Fibroblast of the conjunctiva (primary cell): ENCODE measurements at regions not wholly inside any gene's neighbourhood (a gene's known extent, or its start where the extent isn't known, plus 50 kb on each side); places are given as distances from the start of the nearest gene placed in this dataset.
A peak's percentile ranks its signal among the peaks of the same experiment; 100 is the strongest.

ENCODE experiments used
- DNase-seq: peaks from one replicate; pipeline ENCODE4 v3.0.0-alpha.2; 2010; ENCODE audit warnings: low read depth

DNA sequence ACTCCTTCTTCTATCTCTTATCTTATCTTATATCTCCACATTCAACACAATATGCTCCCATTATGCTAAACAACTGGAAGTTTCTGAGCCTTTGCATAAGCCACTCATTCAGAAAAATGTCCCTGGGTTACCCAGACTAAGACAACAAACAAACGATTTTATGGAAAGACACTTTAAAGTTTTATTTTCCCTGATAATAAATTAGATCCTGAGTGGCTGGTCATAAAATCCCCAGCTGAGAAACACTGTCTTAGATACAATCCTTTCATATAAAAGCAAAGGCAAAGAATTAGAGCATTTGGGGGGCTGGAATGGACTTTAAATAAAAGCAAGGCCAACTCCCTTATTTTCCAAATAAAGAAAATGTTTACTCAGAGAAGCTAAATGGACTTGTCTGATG is 322.3 kb downstream of the GBE1 start:
- no peak for DNase-seq

DNA sequence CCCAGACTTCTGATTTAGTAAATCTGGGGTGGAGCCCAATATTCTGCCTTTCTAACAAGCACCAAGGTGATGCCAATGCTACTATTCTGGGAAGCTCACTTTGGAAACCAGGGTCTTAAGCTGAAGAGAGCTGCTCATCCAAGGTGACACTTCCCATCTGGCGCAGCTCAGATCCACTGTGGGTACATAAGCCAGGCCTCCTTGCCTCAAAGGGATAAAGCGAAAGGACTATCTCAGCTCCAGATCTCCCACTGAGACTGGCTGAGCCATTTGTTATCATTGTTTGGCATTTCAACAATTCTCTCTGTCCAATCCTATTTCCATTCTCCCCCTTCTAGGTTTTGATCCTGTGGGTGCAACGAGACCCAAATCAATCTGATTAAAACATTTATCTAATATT is 323.8 kb downstream of the GBE1 start:
- no peak for DNase-seq

DNA sequence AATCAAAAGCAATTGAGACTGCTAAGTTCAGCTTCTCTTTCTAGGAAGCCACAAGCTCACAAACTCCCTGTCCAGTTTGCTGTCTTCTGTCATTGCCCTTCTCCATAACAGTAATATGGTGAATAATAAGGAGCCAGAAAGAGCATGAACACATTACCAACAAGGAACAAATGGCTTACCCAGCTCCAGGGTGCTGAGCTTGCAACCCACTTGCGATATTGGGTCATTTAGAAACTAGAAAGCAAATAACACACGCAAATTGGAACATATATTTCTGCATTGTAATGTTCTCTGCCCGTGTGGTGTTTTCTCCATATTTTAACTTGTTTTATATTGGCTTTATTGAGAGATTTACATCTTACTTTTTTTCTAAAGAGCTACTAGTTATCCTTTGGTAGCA is 325.3 kb downstream of the GBE1 start:
- no peak for DNase-seq

DNA sequence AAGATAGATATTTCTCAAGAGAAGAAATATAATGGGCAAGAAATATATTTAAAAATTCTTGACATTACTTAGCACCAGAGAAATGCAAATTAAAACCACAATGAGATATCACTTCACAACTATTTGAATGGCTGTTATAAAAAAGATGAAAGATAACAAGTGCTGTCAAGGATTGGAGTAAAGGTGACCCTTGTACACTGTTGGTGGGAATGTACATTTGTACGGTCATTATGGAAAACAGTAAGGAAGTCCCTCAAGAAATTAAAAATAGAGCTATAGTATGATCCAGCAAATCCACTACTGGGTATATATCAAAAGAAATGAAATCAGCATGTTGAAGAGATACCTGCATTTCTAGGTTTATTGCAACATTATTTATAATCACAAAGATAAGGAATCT is 326.4 kb downstream of the GBE1 start:
- DNase-seq, result no peak

DNA sequence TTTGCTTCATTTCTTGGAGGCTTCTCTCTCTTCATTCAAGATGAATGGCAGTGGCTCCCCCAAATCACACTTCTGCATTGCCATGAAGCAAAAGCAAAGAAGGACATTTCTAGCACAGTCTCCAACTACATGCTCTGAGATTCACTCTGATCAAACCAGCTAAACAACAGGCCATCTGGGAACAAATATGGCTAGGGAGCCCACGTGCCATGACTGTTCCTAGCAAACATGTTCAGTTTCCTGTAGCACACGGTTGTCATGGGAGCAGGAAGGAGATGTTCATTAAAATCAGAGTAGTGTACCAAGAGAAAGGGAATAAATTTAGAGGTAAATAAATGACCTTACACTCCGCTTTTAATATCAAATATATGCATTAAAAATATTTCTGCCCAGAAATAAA is 327.3 kb downstream of the GBE1 start:
- no peak for DNase-seq

DNA sequence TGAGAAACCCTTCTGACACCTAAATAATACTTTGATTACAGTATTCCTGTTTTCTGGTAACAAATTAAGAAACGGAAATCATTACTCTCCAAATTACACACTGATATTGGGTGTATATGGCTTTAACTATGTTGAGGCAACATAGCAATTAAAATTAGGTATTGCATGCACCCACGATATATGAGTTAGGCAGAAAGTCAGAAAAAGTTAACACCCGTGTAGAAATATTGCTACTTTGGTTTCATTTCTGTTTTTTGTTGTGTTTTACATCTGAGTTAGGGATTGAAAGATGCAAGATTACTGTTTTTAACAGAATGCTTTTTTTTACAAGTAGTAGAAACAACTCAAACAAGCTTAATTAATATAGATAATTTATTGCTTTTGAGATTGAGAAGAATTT is 327.8 kb downstream of the GBE1 start:
- no peak for DNase-seq

DNA sequence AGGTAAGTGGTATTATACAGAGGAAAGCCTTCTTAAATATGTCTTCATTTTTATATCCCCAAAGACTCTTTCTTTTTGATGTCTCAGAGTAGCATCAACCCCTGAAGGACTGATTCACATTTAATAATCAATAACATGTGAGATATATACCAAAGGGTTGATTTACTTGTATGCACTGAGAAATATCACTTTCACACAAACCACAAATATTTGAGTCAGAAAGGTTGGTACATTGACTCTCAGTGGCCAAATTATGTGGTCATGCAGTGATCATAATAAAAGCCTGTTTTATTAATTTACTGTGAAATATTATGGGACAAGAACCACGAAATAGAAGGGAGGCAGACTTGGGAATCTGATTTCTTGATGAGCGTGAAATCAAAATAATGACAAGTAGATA is 329.0 kb downstream of the GBE1 start:
- DNase-seq, result no peak

DNA sequence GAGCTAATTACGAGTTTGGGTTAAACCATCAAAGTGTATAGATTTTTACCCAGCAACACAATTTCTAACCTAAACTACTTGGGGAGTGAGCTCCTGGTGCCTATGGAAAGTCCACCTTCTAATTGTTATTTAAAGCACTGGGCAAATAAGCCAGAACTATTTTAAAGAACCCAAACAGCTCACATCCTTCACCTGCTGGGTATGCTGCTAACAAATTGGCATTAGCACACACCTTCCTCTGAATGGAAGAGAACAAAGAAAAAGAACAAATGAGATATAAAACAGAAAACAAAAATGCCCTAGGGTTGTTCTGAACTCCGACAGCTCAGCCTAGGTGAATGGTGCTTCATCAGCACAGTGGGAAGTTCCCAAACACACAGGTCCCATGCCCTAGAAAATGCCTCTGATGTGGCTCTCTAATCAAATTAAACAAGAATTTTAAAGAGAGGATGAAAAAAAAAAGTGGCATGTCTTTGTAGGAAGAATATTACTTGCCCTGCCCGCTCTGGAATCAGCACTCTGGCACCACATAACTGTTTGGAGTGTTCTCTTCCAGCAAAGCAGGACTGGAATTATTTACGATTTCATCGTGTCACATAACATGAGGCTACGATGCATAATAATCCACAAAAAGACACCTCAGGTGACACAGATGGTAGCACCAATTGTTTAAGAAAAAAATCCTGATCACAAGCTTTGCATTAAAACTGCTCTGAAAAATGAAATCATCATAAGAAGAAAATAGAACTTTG is 334.4 kb downstream of the GBE1 start:
- no peak for DNase-seq

DNA sequence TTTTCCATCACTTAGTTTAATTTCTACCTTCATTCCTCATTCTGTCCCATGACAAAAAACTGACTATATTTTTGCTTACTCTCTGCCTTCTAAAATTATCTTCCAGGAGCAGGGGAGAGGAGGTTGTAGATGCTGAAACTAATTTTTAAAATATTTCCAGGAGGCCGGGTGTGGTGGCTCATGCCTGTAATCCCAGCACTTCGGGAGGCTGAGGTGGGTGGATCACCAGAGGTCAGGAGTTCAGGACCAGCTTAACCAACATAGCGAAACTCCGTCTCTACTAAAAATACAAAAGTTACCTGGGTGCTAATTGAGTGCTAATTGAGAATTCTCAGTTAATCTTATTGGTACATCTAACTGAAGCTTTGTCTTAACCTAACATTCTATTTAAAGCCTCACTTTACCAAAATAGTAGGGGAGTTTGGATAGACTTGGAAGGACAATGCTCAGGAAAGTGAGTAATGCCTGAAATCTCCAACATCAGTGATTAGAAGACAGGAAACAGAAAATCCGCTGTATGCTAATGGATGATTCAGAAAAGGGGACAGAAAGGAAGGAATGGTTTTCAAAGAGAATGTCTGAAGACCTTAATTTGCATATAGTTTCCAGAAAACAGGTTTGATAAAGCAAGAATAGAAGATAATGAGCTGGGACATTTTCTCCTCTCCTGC is 336.1 kb downstream of the GBE1 start:
- no peak for DNase-seq

DNA sequence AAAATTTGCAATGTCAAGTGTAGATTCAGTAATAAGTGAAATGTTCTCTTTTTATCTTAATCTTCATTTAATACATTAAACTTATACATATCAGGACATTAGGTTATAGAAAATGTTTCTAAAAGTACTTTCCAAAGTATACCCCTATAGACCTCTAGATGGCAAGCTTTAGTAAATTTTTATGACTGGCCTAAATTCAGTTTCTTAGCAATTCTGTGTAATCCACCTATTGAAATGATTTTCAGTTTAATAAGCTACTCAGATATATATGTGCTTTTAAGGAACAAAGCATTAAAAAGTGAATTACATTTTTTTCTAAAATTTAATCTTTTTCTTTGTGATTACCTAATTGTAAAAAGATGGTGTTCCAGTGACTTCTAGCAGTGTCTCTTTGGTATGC is 342.2 kb downstream of the GBE1 start:
- peak; percentile 6 for DNase-seq

DNA sequence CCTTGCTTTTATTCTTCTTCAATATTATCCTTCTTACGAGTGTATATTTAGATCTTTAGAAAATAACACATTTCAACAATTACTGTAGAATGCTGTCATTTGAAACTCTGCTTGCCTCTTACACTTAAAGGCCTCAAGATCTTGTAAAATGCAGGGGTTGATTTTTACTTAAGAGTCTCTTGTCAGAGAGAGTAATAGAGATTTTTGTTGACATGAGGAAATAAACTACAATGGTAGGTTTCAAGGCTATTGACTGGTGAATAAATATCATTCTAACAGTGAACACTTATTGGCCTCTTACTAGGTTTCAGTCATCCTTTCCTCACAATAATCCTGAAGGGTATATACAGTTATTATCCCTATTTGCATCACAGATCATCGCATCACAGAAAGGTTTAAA is 344.6 kb downstream of the GBE1 start:
- DNase-seq, result no peak

DNA sequence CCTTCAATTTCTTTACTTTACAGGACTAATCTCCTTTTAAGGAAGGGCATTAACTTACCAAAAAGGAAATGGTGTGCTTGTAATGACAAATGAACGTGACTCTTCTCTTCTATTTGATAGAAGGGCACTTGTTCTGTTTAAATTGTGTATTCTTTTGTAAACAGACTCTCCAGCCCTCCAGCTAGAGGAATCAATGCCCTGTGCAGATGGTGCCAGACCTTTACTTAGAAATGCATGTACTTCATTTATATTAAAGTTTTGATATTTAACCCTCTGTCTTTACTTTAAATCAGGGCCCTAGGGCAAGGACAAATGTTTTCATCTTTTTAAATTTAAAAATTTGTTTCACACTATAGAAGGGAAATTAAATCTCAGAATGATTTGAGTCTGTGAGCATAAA is 355.1 kb downstream of the GBE1 start:
- no peak for DNase-seq

DNA sequence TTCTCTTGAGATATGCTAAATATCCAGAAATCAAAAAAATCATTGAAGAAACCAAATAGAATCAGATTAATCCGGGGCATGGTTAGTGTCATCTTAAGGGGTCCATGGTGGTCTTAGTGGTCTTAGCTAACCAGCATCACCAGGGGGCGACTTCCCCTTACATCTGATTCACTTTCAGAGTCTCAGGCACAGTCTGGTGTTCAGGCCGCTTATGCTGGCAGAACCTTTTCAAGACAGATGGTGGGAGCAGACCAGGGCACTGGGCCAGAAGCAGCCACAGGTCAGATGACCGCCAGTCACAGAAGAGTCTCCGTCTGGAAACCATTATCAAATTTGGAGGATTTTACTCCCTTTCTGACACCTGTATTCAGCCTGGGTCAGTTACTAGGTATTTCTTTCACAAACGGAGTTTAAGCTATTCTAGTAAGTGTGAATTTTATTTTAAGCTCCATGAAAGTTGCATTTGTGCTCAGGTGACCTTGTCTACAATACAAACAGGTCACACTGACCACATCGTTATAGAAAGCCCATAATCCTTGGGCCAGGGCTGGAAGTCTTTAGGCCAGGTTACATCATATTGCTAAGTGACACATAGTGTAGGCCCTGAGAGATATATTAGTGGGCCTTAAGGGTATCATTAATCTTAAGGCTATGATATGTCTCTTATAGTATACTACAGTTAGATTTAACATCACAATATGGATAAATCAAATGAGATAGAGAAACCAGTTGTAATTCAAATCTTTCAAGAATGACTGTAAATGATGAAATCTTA is 365.5 kb downstream of the GBE1 start:
- no peak for DNase-seq

DNA sequence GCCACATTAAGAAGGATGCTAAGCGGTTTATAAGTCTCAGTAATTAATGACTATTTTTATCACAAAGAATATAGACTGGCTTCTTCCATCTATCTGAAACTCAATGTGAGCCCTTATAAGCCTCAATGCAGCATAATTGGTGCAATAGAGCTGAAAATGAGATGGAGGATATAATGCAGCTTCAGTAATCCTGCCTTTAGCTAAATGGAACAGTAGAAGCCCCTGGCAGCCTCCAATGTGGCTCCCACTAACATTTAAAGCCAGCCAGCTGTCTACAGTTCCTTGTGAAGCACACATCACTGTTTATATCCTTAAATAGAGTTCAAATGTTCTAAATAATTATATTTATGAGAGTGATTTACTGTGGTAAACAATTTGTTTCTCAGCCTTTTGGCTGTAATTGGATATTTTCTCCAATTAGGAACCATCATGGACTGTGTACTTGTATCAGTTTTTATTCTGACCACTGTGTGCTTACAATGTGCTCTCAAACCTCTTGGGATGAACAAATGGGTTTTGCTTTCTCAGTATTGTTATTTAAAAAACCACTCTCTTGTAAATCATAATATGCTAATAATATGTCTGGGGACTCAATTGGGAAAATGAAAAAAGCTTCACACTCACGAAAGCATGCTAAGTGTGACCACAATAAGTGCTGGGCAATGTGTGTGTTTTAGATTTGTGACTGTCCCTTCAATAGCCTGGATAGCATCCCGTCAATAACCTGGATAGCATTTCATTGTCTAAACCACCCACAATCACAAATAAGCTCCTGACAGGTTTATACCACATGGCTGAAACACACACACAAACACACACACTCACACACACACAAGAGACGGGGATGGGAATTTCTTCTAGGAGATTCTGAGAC is 366.6 kb downstream of the GBE1 start:
- no peak for DNase-seq

DNA sequence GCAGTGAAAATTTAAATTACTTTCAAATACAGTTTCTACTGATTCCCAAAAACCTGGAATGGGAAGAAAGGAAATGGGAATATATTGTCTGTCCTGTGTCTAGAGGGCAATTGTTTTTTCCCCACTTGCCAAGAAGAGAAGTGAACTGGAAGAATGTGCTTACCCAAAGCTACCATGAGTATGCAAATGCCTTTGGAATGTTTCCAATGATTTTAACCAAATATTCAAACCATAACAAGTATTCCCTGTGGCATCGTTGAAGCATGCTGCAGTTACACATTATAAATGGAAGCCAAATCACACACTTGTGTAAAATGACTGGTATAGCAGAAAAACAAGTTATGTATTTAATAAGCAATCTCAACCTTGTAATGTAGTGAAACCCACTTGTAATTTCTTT is 368.2 kb downstream of the GBE1 start:
- DNase-seq, result no peak

DNA sequence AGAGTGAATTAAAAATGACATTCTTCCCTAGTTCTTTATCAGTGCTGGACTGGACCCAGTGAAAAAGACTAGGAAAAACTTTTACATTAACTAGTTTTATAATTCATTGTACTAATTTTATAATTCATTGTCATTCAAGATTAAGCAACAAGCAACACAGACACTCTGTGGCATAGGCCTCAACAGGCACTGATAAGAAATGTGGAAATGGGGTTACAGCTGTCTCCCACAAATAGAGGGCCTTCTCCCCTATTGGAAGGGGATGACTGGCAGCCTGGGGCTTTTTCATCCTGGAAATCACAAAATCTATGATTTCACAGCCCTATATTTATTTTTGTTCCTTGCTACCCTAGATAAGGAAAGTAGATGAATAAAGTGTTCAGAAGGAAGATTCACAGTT is 370.6 kb downstream of the GBE1 start:
- DNase-seq, result no peak

DNA sequence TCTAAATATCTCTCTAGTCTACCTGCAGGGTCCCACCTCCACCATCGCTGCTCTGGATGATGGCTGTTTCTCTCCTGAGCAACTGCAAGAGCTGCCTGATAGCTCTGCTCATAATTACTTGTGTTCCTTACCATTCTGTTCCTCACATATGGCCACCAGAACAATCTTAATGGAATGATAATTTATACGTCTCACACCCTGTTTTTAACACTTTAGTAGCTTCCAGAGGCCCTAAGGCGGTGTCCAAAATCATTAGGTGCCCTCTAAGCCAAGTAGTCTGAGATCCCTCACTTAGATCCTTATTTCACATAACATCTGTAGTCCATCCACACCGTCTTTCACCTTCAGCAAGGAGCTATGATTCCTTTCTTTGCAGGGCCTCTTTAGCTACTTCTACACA is 373.3 kb downstream of the GBE1 start:
- no peak for DNase-seq

DNA sequence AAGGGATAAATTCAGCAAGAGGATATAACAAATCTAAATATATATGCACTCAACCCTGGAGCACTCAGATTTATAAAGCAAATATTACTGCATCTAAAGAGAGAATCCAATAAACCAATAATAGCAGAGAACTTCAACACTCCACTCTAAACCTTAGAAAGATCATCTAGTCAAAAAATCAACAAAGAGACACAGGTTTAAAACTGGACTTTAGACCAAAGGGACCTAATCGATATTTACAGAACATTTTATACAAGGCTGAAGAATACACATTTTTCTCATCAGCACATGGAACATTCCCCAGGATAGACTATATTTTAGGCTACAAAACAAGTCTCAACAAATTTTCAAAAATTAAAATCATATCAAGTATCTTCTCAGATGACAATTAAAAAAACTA is 379.0 kb downstream of the GBE1 start:
- DNase-seq, result no peak

DNA sequence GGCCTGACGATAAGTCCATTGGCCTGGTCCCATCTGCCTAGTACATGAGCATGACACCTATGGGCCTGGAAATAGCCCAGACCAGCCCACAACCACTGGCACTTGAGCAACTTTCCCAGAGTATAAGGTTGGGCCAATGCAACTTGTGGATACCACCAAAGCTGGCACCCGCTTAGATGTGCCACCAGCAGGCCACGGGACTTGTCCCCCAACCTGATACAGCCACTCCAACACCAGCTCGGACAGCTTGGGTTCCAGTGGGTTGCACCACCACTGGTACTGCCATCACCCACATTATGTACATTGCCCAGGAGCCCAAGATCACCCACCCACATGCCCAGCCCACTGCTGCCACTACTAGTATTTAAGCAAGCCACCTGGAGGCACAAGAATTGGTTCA is 381.2 kb downstream of the GBE1 start:
- DNase-seq, result no peak

DNA sequence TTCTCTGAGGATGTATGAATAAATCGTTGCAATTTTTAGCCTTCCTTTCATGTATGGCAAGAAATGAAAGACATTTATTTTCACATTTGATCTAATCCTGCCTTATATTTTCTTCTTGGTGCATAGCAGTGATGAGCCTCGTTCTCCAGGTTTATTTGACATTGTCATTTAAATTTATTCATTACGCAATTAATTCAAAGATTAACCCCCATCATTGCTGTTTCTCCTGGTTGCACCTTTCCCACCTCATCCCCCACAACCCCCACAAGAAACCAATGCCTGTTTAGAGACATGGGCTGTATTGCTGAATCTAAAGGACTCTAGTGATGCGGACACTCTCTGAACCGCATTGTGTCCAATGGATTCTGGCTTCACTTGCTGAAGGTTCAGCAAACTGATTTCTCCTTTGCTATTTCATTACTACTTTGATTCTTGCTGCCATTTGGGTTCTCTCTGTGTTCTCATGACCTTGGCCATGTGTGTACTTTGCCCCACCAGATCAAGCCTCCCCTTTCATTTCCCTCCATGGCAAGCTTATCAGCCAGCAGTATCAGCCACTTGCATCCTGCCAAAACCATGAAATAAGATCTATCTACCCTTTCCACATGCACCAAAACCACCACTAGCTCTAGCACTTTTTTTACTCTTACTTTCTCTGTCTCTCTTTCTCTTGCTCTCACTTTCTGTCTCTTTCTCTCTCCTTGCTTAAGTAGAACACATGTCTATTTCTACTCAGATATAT is 382.7 kb downstream of the GBE1 start:
- no peak for DNase-seq

DNA sequence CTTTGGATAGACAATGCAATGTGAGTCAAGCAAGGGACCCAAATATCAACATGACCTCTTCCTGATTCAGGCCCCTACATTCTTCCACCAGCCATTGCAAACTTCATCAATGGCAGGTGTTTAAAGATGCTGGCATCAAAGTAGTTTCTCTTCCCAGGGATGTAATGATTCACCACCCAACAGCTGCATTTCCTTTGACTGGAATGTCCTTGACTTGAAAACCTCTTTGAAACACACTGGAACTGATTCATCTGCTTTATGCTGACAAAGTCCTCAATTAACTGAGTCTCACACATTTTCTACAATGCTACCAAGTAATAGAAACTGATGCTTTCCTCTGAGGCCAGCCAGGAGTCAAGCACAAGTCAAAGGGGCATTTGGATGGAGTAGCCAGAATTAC is 385.5 kb downstream of the GBE1 start:
- DNase-seq, result no peak

DNA sequence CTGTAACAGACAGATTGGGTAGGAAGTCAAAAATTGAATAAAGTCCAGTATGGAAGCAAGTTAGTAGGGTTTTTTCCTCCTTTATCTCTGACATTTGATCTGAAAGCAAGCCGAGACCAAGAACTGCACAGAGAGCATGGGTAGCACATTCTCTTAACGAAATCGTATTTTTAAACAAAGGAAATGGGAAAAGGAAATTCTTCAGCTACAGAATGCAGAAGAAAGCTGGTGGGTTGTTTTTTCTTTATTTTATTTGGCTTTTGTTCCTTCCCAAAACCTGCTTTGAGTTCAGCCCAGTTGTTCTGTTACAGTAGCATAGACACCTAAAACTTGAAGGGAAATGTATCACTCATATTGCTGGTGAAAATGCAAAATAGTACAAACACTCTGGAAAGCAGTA is 397.0 kb downstream of the GBE1 start:
- DNase-seq, result no peak
